ENCODE measurements at regions not wholly inside any gene's neighbourhood (a gene's known extent, or its start where the extent isn't known, plus 50 kb on each side); places are given as distances from the start of the nearest gene placed in this dataset.

DNA sequence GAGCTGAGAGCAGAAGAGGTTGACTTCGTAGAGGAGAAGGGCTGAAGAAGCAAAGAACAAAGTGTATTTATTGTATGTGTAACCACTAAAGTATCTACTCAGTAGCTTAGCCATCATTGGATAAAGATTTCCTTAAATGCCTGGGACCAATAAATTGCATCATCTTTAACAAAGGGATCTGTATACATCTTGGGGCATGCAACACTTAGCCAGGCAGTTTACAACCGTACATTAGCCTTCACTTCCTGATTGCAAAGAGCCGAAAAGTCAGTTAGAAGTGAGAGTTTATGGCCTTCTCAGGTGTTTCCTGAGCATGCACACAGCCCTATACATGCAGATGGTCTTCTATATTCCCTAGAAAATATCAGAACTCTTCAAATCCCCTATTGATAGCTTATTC is 68.0 kb upstream of the MAGED1 start:
- Histone ChIP-seq H4K20me1 (ENCODE audit: low read depth, low read length) (0 out of 2 replicates have a peak, but pooled peaks cover 6% of the 10 kb centered on the region), H3K9ac (ENCODE audit: low read length) (no peak overlapping the region), H3K36me3 (ENCODE audit: low read length) (no peaks in the 10 kb centered on the region), H2AFZ (ENCODE audit: low read depth, low read length, severe bottlenecking) (no peak overlapping the region), H3K27ac (ENCODE audit: low read depth, low read length) (no peak overlapping the region), H3K4me3 (ENCODE audit: insufficient read depth, low read length, poor library complexity, severe bottlenecking) (no peak overlapping the region), H3K4me2 (ENCODE audit: low read depth, low read length, poor library complexity, severe bottlenecking) (no peak overlapping the region), H3K9me2 (replicated peaks; ENCODE audit: insufficient read depth, low read length) (no peaks in the 10 kb centered on the region), H3F3A (ENCODE audit: insufficient read depth) (no peaks in the 10 kb centered on the region), H3K9me3 (ENCODE audit: insufficient read depth, low read length) (no peaks in the 10 kb centered on the region), H3K79me2 (ENCODE audit: insufficient read depth, low read length) (peaks cover 73% of the 10 kb centered on the region), H3K27me3 (ENCODE audit: low read length) (no peaks in the 10 kb centered on the region)
- TF ChIP-seq EZH2phosphoT487 (conservative IDR thresholded peaks at IDR 0.05; ENCODE audit: low read length), result no peak
- TF ChIP-seq, protein P1, sequence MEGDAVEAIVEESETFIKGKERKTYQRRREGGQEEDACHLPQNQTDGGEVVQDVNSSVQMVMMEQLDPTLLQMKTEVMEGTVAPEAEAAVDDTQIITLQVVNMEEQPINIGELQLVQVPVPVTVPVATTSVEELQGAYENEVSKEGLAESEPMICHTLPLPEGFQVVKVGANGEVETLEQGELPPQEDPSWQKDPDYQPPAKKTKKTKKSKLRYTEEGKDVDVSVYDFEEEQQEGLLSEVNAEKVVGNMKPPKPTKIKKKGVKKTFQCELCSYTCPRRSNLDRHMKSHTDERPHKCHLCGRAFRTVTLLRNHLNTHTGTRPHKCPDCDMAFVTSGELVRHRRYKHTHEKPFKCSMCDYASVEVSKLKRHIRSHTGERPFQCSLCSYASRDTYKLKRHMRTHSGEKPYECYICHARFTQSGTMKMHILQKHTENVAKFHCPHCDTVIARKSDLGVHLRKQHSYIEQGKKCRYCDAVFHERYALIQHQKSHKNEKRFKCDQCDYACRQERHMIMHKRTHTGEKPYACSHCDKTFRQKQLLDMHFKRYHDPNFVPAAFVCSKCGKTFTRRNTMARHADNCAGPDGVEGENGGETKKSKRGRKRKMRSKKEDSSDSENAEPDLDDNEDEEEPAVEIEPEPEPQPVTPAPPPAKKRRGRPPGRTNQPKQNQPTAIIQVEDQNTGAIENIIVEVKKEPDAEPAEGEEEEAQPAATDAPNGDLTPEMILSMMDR (IDR thresholded peaks at IDR 0.05; ENCODE audit: insufficient read depth, low read length, poor library complexity, severe bottlenecking), result no peak

DNA sequence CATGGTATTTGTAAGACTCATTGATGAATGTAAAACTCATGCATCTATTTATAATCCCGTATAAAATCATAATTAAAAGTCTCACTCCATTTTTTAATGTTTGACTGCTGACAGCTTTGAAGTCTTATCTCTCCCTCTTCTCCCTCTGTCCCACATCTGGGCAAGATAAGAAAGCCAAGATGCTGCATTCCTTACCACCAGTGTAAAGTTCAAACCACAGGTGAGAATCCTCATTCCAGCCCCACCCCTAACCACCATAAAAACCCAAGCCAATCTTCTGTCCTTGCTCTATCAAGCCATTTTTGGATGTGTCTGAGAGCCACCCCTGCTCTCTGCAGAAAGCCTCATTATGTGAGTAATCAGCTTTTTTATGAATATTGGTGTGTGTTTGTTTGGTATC is 59.3 kb upstream of the MAGED1 start:
- Histone ChIP-seq H3K36me3 (ENCODE audit: low read length) (no peaks in the 10 kb centered on the region), H2AFZ (ENCODE audit: low read depth, low read length, severe bottlenecking) (no peak overlapping the region), H3K4me3 (ENCODE audit: insufficient read depth, low read length, poor library complexity, severe bottlenecking) (no peak overlapping the region), H3K79me2 (ENCODE audit: insufficient read depth, low read length) (peaks cover 23% of the 10 kb centered on the region; the same call in 1 of the 2 replicates), H3K27ac (ENCODE audit: low read depth, low read length) (no peak overlapping the region), H3K9me3 (ENCODE audit: insufficient read depth, low read length) (no peaks in the 10 kb centered on the region), H4K20me1 (ENCODE audit: low read depth, low read length) (no peaks in the 10 kb centered on the region), H3F3A (ENCODE audit: insufficient read depth) (no peaks in the 10 kb centered on the region), H3K27me3 (ENCODE audit: low read length) (no peaks in the 10 kb centered on the region), H3K9me2 (replicated peaks; ENCODE audit: insufficient read depth, low read length) (no peaks in the 10 kb centered on the region), H3K9ac (ENCODE audit: low read length) (no peak overlapping the region), H3K4me2 (ENCODE audit: low read depth, low read length, poor library complexity, severe bottlenecking) (no peak overlapping the region)
- TF ChIP-seq EZH2phosphoT487 (conservative IDR thresholded peaks at IDR 0.05; ENCODE audit: low read length), result no peak
- TF ChIP-seq, protein P1 (IDR thresholded peaks at IDR 0.05; ENCODE audit: insufficient read depth, low read length, poor library complexity, severe bottlenecking), result no peak

DNA sequence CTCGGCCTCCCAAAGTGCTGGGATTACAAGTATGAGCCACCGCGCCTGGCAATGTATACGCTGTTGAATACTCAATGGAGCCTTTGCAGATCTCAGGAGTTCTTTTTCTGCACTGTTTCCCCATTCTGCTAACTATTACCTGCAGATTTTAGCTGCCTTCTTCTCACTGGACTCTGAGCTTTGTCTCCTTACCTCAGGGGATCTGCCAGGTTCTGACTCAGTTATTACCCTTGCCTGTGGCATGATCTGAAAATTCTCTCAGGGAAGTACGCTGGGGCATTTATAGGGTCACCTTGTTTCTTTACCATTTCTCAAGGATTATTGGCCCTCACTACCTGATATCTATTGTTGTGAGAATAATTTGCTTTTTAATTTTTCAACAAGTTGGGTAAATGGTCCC is 56.6 kb upstream of the MAGED1 start:
- Histone ChIP-seq H3K4me2 (ENCODE audit: low read depth, low read length, poor library complexity, severe bottlenecking) (no peak overlapping the region), H3K27me3 (ENCODE audit: low read length) (no peaks in the 10 kb centered on the region), H3K79me2 (ENCODE audit: insufficient read depth, low read length) (peaks cover 27% of the 10 kb centered on the region; the same call in 1 of the 2 replicates), H3K9me2 (replicated peaks; ENCODE audit: insufficient read depth, low read length) (no peaks in the 10 kb centered on the region), H3K9me3 (ENCODE audit: insufficient read depth, low read length) (no peaks in the 10 kb centered on the region), H3K36me3 (ENCODE audit: low read length) (no peaks in the 10 kb centered on the region), H3K9ac (ENCODE audit: low read length) (no peak overlapping the region), H3F3A (ENCODE audit: insufficient read depth) (no peaks in the 10 kb centered on the region), H3K27ac (ENCODE audit: low read depth, low read length) (no peak overlapping the region), H2AFZ (ENCODE audit: low read depth, low read length, severe bottlenecking) (no peak overlapping the region), H3K4me3 (ENCODE audit: insufficient read depth, low read length, poor library complexity, severe bottlenecking) (no peak overlapping the region), H4K20me1 (ENCODE audit: low read depth, low read length) (no peaks in the 10 kb centered on the region)
- TF ChIP-seq EZH2phosphoT487 (conservative IDR thresholded peaks at IDR 0.05; ENCODE audit: low read length), result no peak
- TF ChIP-seq, protein P1 (IDR thresholded peaks at IDR 0.05; ENCODE audit: insufficient read depth, low read length, poor library complexity, severe bottlenecking), result no peak

Measured in SU-DHL-6 (cell line).